ENCODE measurements at regions not wholly inside any gene's neighbourhood (a gene's known extent, or its start where the extent isn't known, plus 50 kb on each side); places are given as distances from the start of the nearest gene placed in this dataset.

GRCh38 chr1:38275960-38276359 lies 229.4 kb upstream of the POU3F1 start:
- no peak for DNase-seq

- DNase-seq = no peak
Measured at GRCh38 chr1:38274974-38275373, 228.4 kb upstream of the POU3F1 start.

GRCh38 chr1:38273196-38273804 lies 226.7 kb upstream of the POU3F1 start:
- DNase-seq = no peak

GRCh38 chr1:38272515-38272914 lies 225.9 kb upstream of the POU3F1 start:
- no peak for DNase-seq

- no peak for DNase-seq
Measured at GRCh38 chr1:38270849-38271633, 224.4 kb upstream of the POU3F1 start.

- no peak for DNase-seq
Measured at GRCh38 chr1:38269923-38270848, 223.6 kb upstream of the POU3F1 start.

- DNase-seq = no peak
Measured at GRCh38 chr1:38268226-38268625, 221.6 kb upstream of the POU3F1 start.

GRCh38 chr1:38267037-38268036 lies 220.7 kb upstream of the POU3F1 start:
- DNase-seq = no peak

GRCh38 chr1:38266197-38266520 lies 219.6 kb upstream of the POU3F1 start:
- DNase-seq = no peak

GRCh38 chr1:38265293-38266196 lies 219.0 kb upstream of the POU3F1 start:
- no peak for DNase-seq

- no peak for DNase-seq
Measured at GRCh38 chr1:38263438-38263837, 216.8 kb upstream of the POU3F1 start.

GRCh38 chr1:38261574-38261973 lies 215.0 kb upstream of the POU3F1 start:
- no peak for DNase-seq

- no peak for DNase-seq
Measured at GRCh38 chr1:38258085-38258627, 211.6 kb upstream of the POU3F1 start.

GRCh38 chr1:38257374-38257773 lies 210.8 kb upstream of the POU3F1 start:
- DNase-seq = no peak

GRCh38 chr1:38256072-38256471 lies 209.5 kb upstream of the POU3F1 start:
- DNase-seq = no peak

- no peak for DNase-seq
Measured at GRCh38 chr1:38253314-38253713, 206.7 kb upstream of the POU3F1 start.

- no peak for DNase-seq
Measured at GRCh38 chr1:38250356-38250755, 203.8 kb upstream of the POU3F1 start.

GRCh38 chr1:38249001-38249400 lies 202.4 kb upstream of the POU3F1 start:
- DNase-seq = no peak

GRCh38 chr1:38246955-38247952 lies 200.7 kb upstream of the POU3F1 start:
- DNase-seq = no peak
